HG02981 (cell line): ENCODE measurements at regions not wholly inside any gene's neighbourhood (a gene's known extent, or its start where the extent isn't known, plus 50 kb on each side); places are given as distances from the start of the nearest gene placed in this dataset.

Experiments used
- ATAC-seq: cut with Tn5 transposase; IDR thresholded peaks from one replicate; pipeline ENCODE4 v1.9.1; 2021; ENCODE audit warnings: mild to moderate bottlenecking, moderate library complexity; ENCODE audit not compliant: unreplicated experiment

- no peak for ATAC-seq
These were observed 85.0 kb downstream of the NUF2 start for GRCh38 chr1:163406772-163407171.

GRCh38 chr1:163408262-163408661 lies 86.5 kb downstream of the NUF2 start:
- no peak for ATAC-seq

- no peak for ATAC-seq
These were observed 88.6 kb downstream of the NUF2 start for GRCh38 chr1:163410073-163410999.

GRCh38 chr1:163412221-163412620 lies 90.5 kb downstream of the NUF2 start:
- ATAC-seq: no peak

- peak; percentile 92 for ATAC-seq
These were observed 93.0 kb downstream of the NUF2 start for GRCh38 chr1:163414778-163415177.

GRCh38 chr1:163421701-163422100 lies 99.9 kb downstream of the NUF2 start:
- ATAC-seq: no peak

GRCh38 chr1:163422738-163423404 lies 101.1 kb downstream of the NUF2 start:
- ATAC-seq: no peak

- no peak for ATAC-seq
These were observed 104.9 kb downstream of the NUF2 start for GRCh38 chr1:163426505-163427251.

- ATAC-seq: no peak
These were observed 105.5 kb downstream of the NUF2 start for GRCh38 chr1:163427279-163427678.

GRCh38 chr1:163436140-163436812 lies 114.5 kb downstream of the NUF2 start:
- no peak for ATAC-seq

- ATAC-seq: no peak
These were observed 117.7 kb downstream of the NUF2 start for GRCh38 chr1:163439471-163439870.

GRCh38 chr1:163440090-163440489 lies 118.3 kb downstream of the NUF2 start:
- ATAC-seq: no peak

GRCh38 chr1:163442231-163442879 lies 120.6 kb downstream of the NUF2 start:
- no peak for ATAC-seq

GRCh38 chr1:163442895-163443294 lies 121.1 kb downstream of the NUF2 start:
- no peak for ATAC-seq

- no peak for ATAC-seq
These were observed 122.1 kb downstream of the NUF2 start for GRCh38 chr1:163443863-163444262.

GRCh38 chr1:163444665-163445064 lies 122.9 kb downstream of the NUF2 start:
- ATAC-seq: no peak

GRCh38 chr1:163450986-163451385 lies 129.2 kb downstream of the NUF2 start:
- ATAC-seq: no peak

GRCh38 chr1:163459539-163459938 lies 137.8 kb downstream of the NUF2 start:
- ATAC-seq: no peak

GRCh38 chr1:163467289-163467688 lies 145.5 kb downstream of the NUF2 start:
- no peak for ATAC-seq
